ENCODE measurements at regions not wholly inside any gene's neighbourhood (a gene's known extent, or its start where the extent isn't known, plus 50 kb on each side); places are given as distances from the start of the nearest gene placed in this dataset.

- TF ChIP-seq CTCF (IDR thresholded peaks at IDR 0.05) (no peak), POLR2A (IDR thresholded peaks at IDR 0.05) (no peak), EP300 (IDR thresholded peaks at IDR 0.05) (no peak)
Measured at GRCh38 chr6:93858213-93858612, 438.9 kb upstream of the EPHA7 start.

Measured in tibial nerve (tissue), 4 donors.